OCI-LY3 (cell line): ENCODE measurements at regions not wholly inside any gene's neighbourhood (a gene's known extent, or its start where the extent isn't known, plus 50 kb on each side); places are given as distances from the start of the nearest gene placed in this dataset.

Experiments used
- H2AFZ ChIP-seq: fragments of 200-600, 300-600 bp; shearing (Covaris generic); 2 replicates; pipeline ENCODE4 v1.6.0; 2014; ENCODE audit warnings: antibody characterized with exemption, low read depth, low read length
- H3K27ac ChIP-seq: fragments of 200-600, 300-600 bp; sonication (generic); 2 replicates; pipeline ENCODE4 v1.5.1; 2014; ENCODE audit warnings: mild to moderate bottlenecking, low read length, moderate library complexity, mixed read lengths
- H3K27me3 ChIP-seq: fragments of 200-600, 300-600 bp; sonication (generic); 2 replicates; pipeline ENCODE4 v1.6.1; 2014; ENCODE audit warnings: low read depth, low read length, mixed read lengths
- H3K36me3 ChIP-seq: fragments of 200-600, 300-600 bp; sonication (generic); replicated peaks from 2 replicates; pipeline ENCODE3; 2014; ENCODE audit warnings: low read depth, low read length, mixed read lengths
- H3K4me1 ChIP-seq: fragments of 300-600, 200-600 bp; sonication (generic); 2 replicates; pipeline ENCODE4 v1.6.1; 2014; ENCODE audit warnings: low read length, mixed read lengths
- H3K4me2 ChIP-seq: fragments of 200-600, 300-600 bp; sonication (generic); 2 replicates; pipeline ENCODE4 v1.6.1; 2014; ENCODE audit warnings: low read length, mixed read lengths
- H3K4me3 ChIP-seq: fragments of 300-600, 200-600 bp; sonication (generic); 2 replicates; pipeline ENCODE4 v1.5.1; 2014; ENCODE audit warnings: antibody characterized with exemption, mild to moderate bottlenecking, low read length, moderate library complexity
- H3K79me2 ChIP-seq: fragments of 300-600, 200-600 bp; shearing (Covaris generic); 2 replicates; pipeline ENCODE4 v1.6.1; 2014; ENCODE audit warnings: mild to moderate bottlenecking, low read length, mixed read lengths
- H3K9ac ChIP-seq: fragments of 300-600, 200-600 bp; shearing (Covaris generic); 2 replicates; pipeline ENCODE4 v1.6.0; 2014; ENCODE audit warnings: mild to moderate bottlenecking, low read length, moderate library complexity
- H3K9me3 ChIP-seq: fragments of 200-600, 300-600 bp; shearing (Covaris generic); 2 replicates; pipeline ENCODE4 v1.6.1; 2014; ENCODE audit warnings: low read length, mixed read lengths; ENCODE audit not compliant: insufficient read depth
- H4K20me1 ChIP-seq: fragments of 200-600, 300-600 bp; sonication (generic); 2 replicates; pipeline ENCODE4 v1.6.1; 2016; ENCODE audit warnings: low read length, mixed read lengths; ENCODE audit not compliant: insufficient read depth
- EZH2phosphoT487 ChIP-seq: fragments of 200-600 bp; shearing (Covaris generic); IDR thresholded peaks from 2 replicates; pipeline ENCODE4 v1.6.1; 2018; ENCODE audit warnings: antibody characterized with exemption, mixed run types, low read depth
- TF ChIP-seq, protein P1 (sequence below): fragments of 200-600, 300-600 bp; sonication (generic); IDR thresholded peaks from 2 replicates; pipeline ENCODE4 v1.5.1; 2014; ENCODE audit warnings: antibody characterized with exemption, low read length, low read depth

DNA sequence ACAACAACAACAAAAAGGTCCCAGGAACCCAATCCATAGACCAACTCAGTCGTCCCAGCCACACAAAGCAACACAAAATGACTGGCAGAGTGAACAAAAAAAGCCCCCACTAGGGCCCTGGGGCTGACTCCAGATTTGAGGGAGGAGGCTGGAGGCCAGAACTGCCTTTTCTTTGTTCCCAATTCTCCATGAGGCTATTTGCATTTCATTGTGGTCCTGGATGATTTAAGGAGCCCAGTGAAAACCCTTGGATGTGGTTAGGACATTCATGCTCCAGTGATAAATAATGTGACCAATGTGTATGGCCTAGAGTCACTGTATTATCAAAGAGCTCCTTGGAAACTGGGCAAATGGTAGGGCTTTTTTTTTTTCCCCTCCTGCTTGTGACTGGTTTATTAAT, 192.9 kb downstream of the NUAK1 start:
- H3K9me3 ChIP-seq: no peaks in the 10 kb centered on the region
- no peak overlapping the region for H3K27ac ChIP-seq
- no peaks in the 10 kb centered on the region for H3K4me1 ChIP-seq
- H3K79me2 ChIP-seq: no peaks in the 10 kb centered on the region
- no peaks in the 10 kb centered on the region for H3K36me3 ChIP-seq
- no peaks in the 10 kb centered on the region; the same call in 1 of the 2 replicates for H3K27me3 ChIP-seq
- H3K4me2 ChIP-seq: no peak overlapping the region
- TF ChIP-seq, protein P1, sequence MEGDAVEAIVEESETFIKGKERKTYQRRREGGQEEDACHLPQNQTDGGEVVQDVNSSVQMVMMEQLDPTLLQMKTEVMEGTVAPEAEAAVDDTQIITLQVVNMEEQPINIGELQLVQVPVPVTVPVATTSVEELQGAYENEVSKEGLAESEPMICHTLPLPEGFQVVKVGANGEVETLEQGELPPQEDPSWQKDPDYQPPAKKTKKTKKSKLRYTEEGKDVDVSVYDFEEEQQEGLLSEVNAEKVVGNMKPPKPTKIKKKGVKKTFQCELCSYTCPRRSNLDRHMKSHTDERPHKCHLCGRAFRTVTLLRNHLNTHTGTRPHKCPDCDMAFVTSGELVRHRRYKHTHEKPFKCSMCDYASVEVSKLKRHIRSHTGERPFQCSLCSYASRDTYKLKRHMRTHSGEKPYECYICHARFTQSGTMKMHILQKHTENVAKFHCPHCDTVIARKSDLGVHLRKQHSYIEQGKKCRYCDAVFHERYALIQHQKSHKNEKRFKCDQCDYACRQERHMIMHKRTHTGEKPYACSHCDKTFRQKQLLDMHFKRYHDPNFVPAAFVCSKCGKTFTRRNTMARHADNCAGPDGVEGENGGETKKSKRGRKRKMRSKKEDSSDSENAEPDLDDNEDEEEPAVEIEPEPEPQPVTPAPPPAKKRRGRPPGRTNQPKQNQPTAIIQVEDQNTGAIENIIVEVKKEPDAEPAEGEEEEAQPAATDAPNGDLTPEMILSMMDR: no peak
- TF ChIP-seq EZH2phosphoT487: no peak
- H3K9ac ChIP-seq: no peak overlapping the region
- no peaks in the 10 kb centered on the region for H4K20me1 ChIP-seq
- no peak overlapping the region for H2AFZ ChIP-seq
- no peak overlapping the region for H3K4me3 ChIP-seq

- Histone ChIP-seq H3K27me3 (no peaks in the 10 kb centered on the region), H2AFZ (no peak overlapping the region), H3K9ac (no peak overlapping the region), H3K27ac (no peak overlapping the region), H3K9me3 (no peaks in the 10 kb centered on the region), H3K36me3 (no peaks in the 10 kb centered on the region), H4K20me1 (no peaks in the 10 kb centered on the region), H3K4me1 (no peaks in the 10 kb centered on the region), H3K79me2 (no peaks in the 10 kb centered on the region), H3K4me2 (no peak overlapping the region), H3K4me3 (no peak overlapping the region)
- TF ChIP-seq, protein P1: no peak
- TF ChIP-seq EZH2phosphoT487: no peak
Measured at GRCh38 chr12:105946493-105946901, 192.3 kb downstream of the NUAK1 start.

DNA sequence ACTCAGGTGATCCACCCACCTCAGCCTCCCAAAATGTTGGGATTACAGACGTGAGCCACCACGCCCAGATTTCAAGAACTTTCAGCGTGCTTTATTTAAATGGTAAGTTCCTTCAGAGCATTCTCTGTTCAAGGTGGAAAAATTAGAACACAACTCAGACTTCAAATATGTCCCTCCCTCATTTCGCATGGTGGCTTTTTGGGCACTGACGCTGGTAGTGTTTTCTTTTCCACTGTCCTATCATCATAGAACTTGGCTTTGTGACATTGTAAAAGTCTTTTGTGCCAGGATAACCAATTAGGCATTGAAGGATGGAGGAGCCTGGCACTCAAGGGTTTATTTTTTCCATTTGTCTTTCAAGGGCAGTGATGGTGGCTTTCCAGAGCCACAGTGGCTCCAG, 190.8 kb downstream of the NUAK1 start:
- no peak overlapping the region for H3K9ac ChIP-seq
- H2AFZ ChIP-seq: no peak overlapping the region
- H3K79me2 ChIP-seq: no peaks in the 10 kb centered on the region
- no peaks in the 10 kb centered on the region for H4K20me1 ChIP-seq
- H3K9me3 ChIP-seq: no peaks in the 10 kb centered on the region
- no peak overlapping the region for H3K27ac ChIP-seq
- H3K27me3 ChIP-seq: no peaks in the 10 kb centered on the region
- H3K4me1 ChIP-seq: no peaks in the 10 kb centered on the region
- no peaks in the 10 kb centered on the region for H3K36me3 ChIP-seq
- no peak overlapping the region for H3K4me3 ChIP-seq
- H3K4me2 ChIP-seq: no peak overlapping the region
- TF ChIP-seq EZH2phosphoT487: no peak
- TF ChIP-seq, protein P1: no peak

GRCh38 chr12:105948331-105948730, 190.4 kb downstream of the NUAK1 start:
- Histone ChIP-seq H3K4me1 (no peaks in the 10 kb centered on the region), H4K20me1 (no peaks in the 10 kb centered on the region), H3K79me2 (no peaks in the 10 kb centered on the region), H3K4me2 (no peak overlapping the region), H3K9ac (no peak overlapping the region), H3K27ac (no peak overlapping the region), H3K27me3 (no peaks in the 10 kb centered on the region), H3K36me3 (no peaks in the 10 kb centered on the region), H3K4me3 (no peak overlapping the region), H3K9me3 (no peaks in the 10 kb centered on the region), H2AFZ (no peak overlapping the region)
- TF ChIP-seq EZH2phosphoT487: no peak
- TF ChIP-seq, protein P1: no peak
